HG03457 (cell line): ENCODE measurements at regions not wholly inside any gene's neighbourhood (a gene's known extent, or its start where the extent isn't known, plus 50 kb on each side); places are given as distances from the start of the nearest gene placed in this dataset.
"Not testable (repeated sequence)": the region's sequence is repeated elsewhere in the genome, so short reads cannot be mapped to it uniquely, and the experiment has no call there.

Experiments used
- ATAC-seq: cut with Tn5 transposase; IDR thresholded peaks from one replicate; pipeline ENCODE4 v1.9.1; 2021; ENCODE audit warnings: moderate number of reproducible peaks; ENCODE audit not compliant: unreplicated experiment

- no peak for ATAC-seq
Observed at GRCh38 chr18:65671621-65672415, 79.0 kb upstream of the CDH7 start.

- ATAC-seq, result not testable (repeated sequence)
Observed at GRCh38 chr18:65670145-65670544, 80.7 kb upstream of the CDH7 start.

GRCh38 chr18:65661391-65661790 is 89.4 kb upstream of the CDH7 start:
- ATAC-seq, result no peak

- ATAC-seq, result no peak
Observed at GRCh38 chr18:65659912-65660311, 90.9 kb upstream of the CDH7 start.

- no peak for ATAC-seq
Observed at GRCh38 chr18:65659312-65659711, 91.5 kb upstream of the CDH7 start.

- ATAC-seq, result no peak
Observed at GRCh38 chr18:65651192-65651591, 99.6 kb upstream of the CDH7 start.

- no peak for ATAC-seq
Observed at GRCh38 chr18:65632236-65632635, 118.6 kb upstream of the CDH7 start.

- ATAC-seq, result no peak
Observed at GRCh38 chr18:65631766-65632165, 119.0 kb upstream of the CDH7 start.

GRCh38 chr18:65628390-65628789 is 122.4 kb upstream of the CDH7 start:
- ATAC-seq, result no peak

GRCh38 chr18:65623676-65624075 is 127.1 kb upstream of the CDH7 start:
- ATAC-seq, result no peak

- ATAC-seq, result no peak
Observed at GRCh38 chr18:65622436-65622835, 128.4 kb upstream of the CDH7 start.

- no peak for ATAC-seq
Observed at GRCh38 chr18:65620076-65620696, 130.6 kb upstream of the CDH7 start.

GRCh38 chr18:65610939-65611338 is 139.9 kb upstream of the CDH7 start:
- no peak for ATAC-seq

- no peak for ATAC-seq
Observed at GRCh38 chr18:65608471-65608870, 142.3 kb upstream of the CDH7 start.

GRCh38 chr18:65607161-65607560 is 143.7 kb upstream of the CDH7 start:
- ATAC-seq, result no peak

- ATAC-seq, result no peak
Observed at GRCh38 chr18:65606551-65607130, 144.2 kb upstream of the CDH7 start.

- ATAC-seq, result not testable (repeated sequence)
Observed at GRCh38 chr18:65605352-65605751, 145.5 kb upstream of the CDH7 start.

- ATAC-seq, result no peak
Observed at GRCh38 chr18:65601775-65602174, 149.0 kb upstream of the CDH7 start.

- ATAC-seq, result no peak
Observed at GRCh38 chr18:65592435-65592834, 158.4 kb upstream of the CDH7 start.

GRCh38 chr18:65587491-65587890 is 163.3 kb upstream of the CDH7 start:
- no peak for ATAC-seq

- ATAC-seq, result not testable (repeated sequence)
Observed at GRCh38 chr18:65582094-65582493, 168.7 kb upstream of the CDH7 start.

GRCh38 chr18:65568866-65569265 is 181.9 kb upstream of the CDH7 start:
- ATAC-seq, result no peak
